RWPE1 (cell line): ENCODE measurements at regions not wholly inside any gene's neighbourhood (a gene's known extent, or its start where the extent isn't known, plus 50 kb on each side); places are given as distances from the start of the nearest gene placed in this dataset.

ENCODE experiments used
- CTCF ChIA-PET: fragments of 350-600 bp; sonication (Branson Sonifier 250); formaldehyde crosslinking; extraction: SDS; loops from one replicate; lab custom pipeline; 2021; lab: Yijun Ruan, JAX
- POLR2A ChIA-PET: fragments of 400-600 bp; formaldehyde crosslinking; extraction: SDS; loops from one replicate; lab custom pipeline; 2020; ENCODE audit warnings: antibody characterized with exemption; ENCODE audit not compliant: low non-redundant PET; lab: Yijun Ruan, JAX
- DNase-seq: peaks from one replicate; pipeline ENCODE4 v3.0.0; 2012; ENCODE audit warnings: low spot score
- H3K27ac ChIP-seq: fragments of 450-650 bp; 2 replicates; pipeline ENCODE4 v1.5.1; 2017
- CTCF ChIP-seq: fragments of 450-650 bp; conservative IDR thresholded peaks from 2 replicates; pipeline ENCODE4 v1.5.1; 2017; ENCODE audit warnings: low read depth, mild to moderate bottlenecking

- CTCF ChIA-PET: interaction anchor here (0.6 to 1.6 kb wide), 8 partner anchors 49 to 1108 kb away, joined by 3 to 4 read pairs (median 3); no protein-coding TSS in a partner anchor
- POLR2A ChIA-PET: no interaction called here
Observed at GRCh38 chr20:60206259-60206658, 248.0 kb downstream of the CDH26 start.

GRCh38 chr20:60209048-60209447, 250.8 kb downstream of the CDH26 start:
- DNase-seq: no peak
- H3K27ac ChIP-seq: no peak overlapping the region
- ChIA-PET POLR2A (no interaction called here), CTCF (interaction anchor here (0.6 kb wide), 1 partner anchor 263 kb away, joined by 3 read pairs; no protein-coding TSS in a partner anchor)
- no peak for TF ChIP-seq CTCF

More at GRCh38 chr20:60206259-60206658, 248.0 kb downstream of the CDH26 start:
- no peak overlapping the region for H3K27ac ChIP-seq
- DNase-seq: peak; percentile 49
- 0 out of 2 replicates have a peak, but pooled peaks have one; percentile 28 for TF ChIP-seq CTCF

- peak; percentile 100 for TF ChIP-seq CTCF
- DNase-seq: peak; percentile 90
- H3K27ac ChIP-seq: no peak overlapping the region
- ChIA-PET POLR2A (no interaction called here), CTCF (interaction anchor here (0.5 to 6.9 kb wide), 61 partner anchors 8 to 1525 kb away, joined by 3 to 80 read pairs (median 3); no protein-coding TSS in a partner anchor)
Observed at GRCh38 chr20:60210779-60211617, 252.8 kb downstream of the CDH26 start.

GRCh38 chr20:60211618-60212463, 253.6 kb downstream of the CDH26 start:
- H3K27ac ChIP-seq: no peak overlapping the region
- DNase-seq: no peak
- ChIA-PET POLR2A (no interaction called here), CTCF (interaction anchor here (0.6 to 6.9 kb wide), 16 partner anchors 8 to 1143 kb away, joined by 3 to 80 read pairs (median 5); no protein-coding TSS in a partner anchor)
- TF ChIP-seq CTCF: no peak

GRCh38 chr20:60212695-60213094, 254.5 kb downstream of the CDH26 start:
- no peak for DNase-seq
- ChIA-PET CTCF (interaction anchor here (0.6 to 6.9 kb wide), 3 partner anchors 49 to 217 kb away, joined by 3 to 80 read pairs (median 3); no protein-coding TSS in a partner anchor), POLR2A (no interaction called here)
- no peak for TF ChIP-seq CTCF
- no peak overlapping the region for H3K27ac ChIP-seq
